Ovary (tissue), 7 donors: ENCODE measurements at regions not wholly inside any gene's neighbourhood (a gene's known extent, or its start where the extent isn't known, plus 50 kb on each side); places are given as distances from the start of the nearest gene placed in this dataset.

Source experiments
- DNase-seq, 5 donors: peaks; one replicate each; pipeline ENCODE4 v3.0.0-alpha.2; 2019 to 2020
- H3K27ac ChIP-seq, 2 donors: fragments of 200-600 bp; one replicate each; pipeline versions ENCODE4 v1.5.1 to v1.8.0; 2019 to 2022
- H3K27me3 ChIP-seq: fragments of 200-600 bp; one replicate; pipeline ENCODE4 v1.8.0; 2022
- H3K36me3 ChIP-seq: fragments of 200-600 bp; sonication (generic); one replicate; pipeline ENCODE4 v1.5.1; 2019
- H3K4me1 ChIP-seq: one replicate; pipeline ENCODE4 v1.8.1; 2013; ENCODE audit warnings: mild to moderate bottlenecking, moderate library complexity; ENCODE audit not compliant: insufficient read depth
- H3K4me3 ChIP-seq: fragments of 200-600 bp; sonication (generic); one replicate; pipeline ENCODE4 v1.5.1; 2017
- H3K9me3 ChIP-seq, 2 donors: fragments of 200-600 bp in 1 of 2; sonication (generic) in 1 of 2; one replicate each; pipeline versions ENCODE4 v1.5.1 to v1.8.1; 2013 to 2019; ENCODE audit warnings: mild to moderate bottlenecking in 1 of 2, moderate library complexity in 1 of 2
- CTCF ChIP-seq, 3 donors: fragments of 450-650 bp in 2 of 3; fragments of 200-600 bp in 1 of 3; IDR thresholded peaks; one replicate each; pipeline versions ENCODE4 v1.5.1 to v1.8.0; 2016 to 2022; ENCODE audit warnings: antibody characterized with exemption in 3 of 3, mild to moderate bottlenecking in 1 of 3
- EP300 ChIP-seq: sonication (generic); formaldehyde crosslinking; IDR thresholded peaks from one replicate; pipeline ENCODE4 v1.6.1; 2017; ENCODE audit warnings: antibody characterized with exemption
- POLR2A ChIP-seq: fragments of 450-650 bp; IDR thresholded peaks from one replicate; pipeline ENCODE4 v1.6.1; 2017; ENCODE audit warnings: antibody characterized with exemption, mild to moderate bottlenecking, moderate library complexity
- WGBS, 3 donors: extraction: QIAGEN DNeasy Blood & Tissue Kit in 1 of 3; methylation state at CpG; one replicate each; pipeline versions ENCODE4 v1.1.5 to v1.1.7; 2013 to 2017; 5-methylcytosine and 5-hydroxymethylcytosine counted together
- intact Hi-C, 4 donors: fragments of 100-400 bp; cut with DNase I; formaldehyde crosslinking; loops; one replicate each; pipeline versions ENCODE4 v1.11.0 to v1.15.1; 2022 to 2023
- donor health status: DM: no; HTN: no; CAD: no; lungs with moderate emphysema.
- donor health status: DM: no; HTN: no; CAD: no.
- donor health status: Bipolar disorder and iron deficiency.
- donor health status: DM: no; HTN: no; CAD: no.
- donor health status: DM: yes; HTN: yes; CAD: no.

GRCh38 chr6:167760979-167761793 lies 65.5 kb upstream of the AFDN start:
- peak; percentile 61 to 89 (median 79) for DNase-seq
- 14 to 20% (median 16%) methylated on average over 18 of the region's 18 CpGs for whole genome bisulfite sequencing, 3 donors
- no peak for TF ChIP-seq CTCF (IDR thresholded peaks at IDR 0.05)
- TF ChIP-seq EP300 = no peak
- TF ChIP-seq POLR2A = no peak
- Histone ChIP-seq H3K27ac (no peak overlapping the region), H3K4me1 (peaks cover 14% of the 10 kb centered on the region), H3K9me3 (no peaks in the 10 kb centered on the region), H3K27me3 (no peaks in the 10 kb centered on the region), H3K4me3 (no peak overlapping the region), H3K36me3 (no peaks in the 10 kb centered on the region)
- intact Hi-C loops = no loop called here

GRCh38 chr6:167761794-167762258 lies 64.9 kb upstream of the AFDN start:
- intact Hi-C loops = no loop called here
- Histone ChIP-seq H3K4me1 (peaks cover 14% of the 10 kb centered on the region), H3K27ac (no peak overlapping the region), H3K27me3 (no peaks in the 10 kb centered on the region), H3K9me3 (no peaks in the 10 kb centered on the region), H3K36me3 (no peaks in the 10 kb centered on the region), H3K4me3 (no peak overlapping the region)
- TF ChIP-seq CTCF (IDR thresholded peaks at IDR 0.05) = no peak
- DNase-seq = peak in 2 of 5 donors; percentile 49 to 50
- WGBS, 3 donors = 82 to 89% (median 82%) methylated on average over 7 of the region's 7 CpGs

GRCh38 chr6:167762259-167762962 lies 64.3 kb upstream of the AFDN start:
- peaks cover 14% of the 10 kb centered on the region for H3K4me1 ChIP-seq
- intact Hi-C loops = no loop called here
- H3K4me3 ChIP-seq = no peak overlapping the region
- H3K36me3 ChIP-seq = no peaks in the 10 kb centered on the region
- DNase-seq = no peak
- H3K27me3 ChIP-seq = no peaks in the 10 kb centered on the region
- no peak overlapping the region for H3K27ac ChIP-seq
- WGBS, 3 donors = 91 to 94% (median 93%) methylated on average over 9 of the region's 9 CpGs
- H3K9me3 ChIP-seq = no peaks in the 10 kb centered on the region
- TF ChIP-seq EP300 (no peak), POLR2A (no peak), CTCF (IDR thresholded peaks at IDR 0.05) (no peak)

- WGBS, 3 donors = 95 to 96% (median 95%) methylated on average over 11 of the region's 11 CpGs
- Histone ChIP-seq H3K27ac (no peak overlapping the region), H3K27me3 (no peaks in the 10 kb centered on the region), H3K4me3 (no peak overlapping the region), H3K4me1 (peaks cover 14% of the 10 kb centered on the region), H3K9me3 (no peaks in the 10 kb centered on the region), H3K36me3 (no peaks in the 10 kb centered on the region)
- intact Hi-C loops = no loop called here
- no peak for TF ChIP-seq POLR2A
- no peak for TF ChIP-seq EP300
- no peak for TF ChIP-seq CTCF (IDR thresholded peaks at IDR 0.05)
- DNase-seq = no peak
Observed at GRCh38 chr6:167763056-167763944, 63.4 kb upstream of the AFDN start.
